CD4-positive, CD25-positive, alpha-beta regulatory T cell (primary cell): ENCODE measurements at regions not wholly inside any gene's neighbourhood (a gene's known extent, or its start where the extent isn't known, plus 50 kb on each side); places are given as distances from the start of the nearest gene placed in this dataset.

ENCODE experiments used
- ATAC-seq, 2 donors: fragments of 150-1000 bp; cut with Tn5 transposase; one replicate each; pipeline ENCODE4 v1.10.0; 2021; ENCODE audit warnings: low read depth in 2 of 2, moderate number of reproducible peaks in 2 of 2, moderate library complexity in 1 of 2
- DNase-seq, 3 donors: peaks; one replicate each; pipeline versions ENCODE4 v3.0.0 to v3.0.0-alpha.2; 2012 to 2022; ENCODE audit warnings: mixed read lengths in 1 of 3
- H3K27ac ChIP-seq: one replicate; pipeline ENCODE4 v1.7.0; 2013; ENCODE audit warnings: mild to moderate bottlenecking, low read length; ENCODE audit not compliant: insufficient read depth, poor library complexity, severe bottlenecking
- H3K27me3 ChIP-seq: one replicate; pipeline ENCODE4 v1.7.0; 2013; ENCODE audit warnings: low read length; ENCODE audit not compliant: control insufficient read depth, insufficient read depth
- H3K36me3 ChIP-seq: one replicate; pipeline ENCODE4 v1.7.0; 2013; ENCODE audit warnings: mild to moderate bottlenecking, low read length, moderate library complexity; ENCODE audit not compliant: control insufficient read depth, insufficient read depth
- H3K4me1 ChIP-seq: 2 replicates; pipeline ENCODE4 v1.7.0; 2013; ENCODE audit warnings: mild to moderate bottlenecking, low read length; ENCODE audit not compliant: insufficient read depth, control insufficient read depth, poor library complexity, severe bottlenecking
- H3K4me3 ChIP-seq: one replicate; pipeline ENCODE4 v1.7.0; 2013; ENCODE audit warnings: low read depth, mild to moderate bottlenecking, low read length, moderate library complexity
- H3K9me3 ChIP-seq, 2 experiments: 1 replicate in 1 of 2; 2 replicates in 1 of 2; pipeline ENCODE4 v1.7.0; 2013; ENCODE audit warnings: low read length in 2 of 2, mild to moderate bottlenecking in 1 of 2, moderate library complexity in 1 of 2; ENCODE audit not compliant: control insufficient read depth in 2 of 2
- H3K27ac Mint-ChIP-seq, 3 donors: one replicate each; pipeline ENCODE4 v1.8.0; 2020 to 2022; ENCODE audit warnings: mild to moderate bottlenecking in 3 of 3, mixed read lengths in 3 of 3, moderate library complexity in 2 of 3
- H3K27me3 Mint-ChIP-seq: one replicate; pipeline ENCODE4 v1.8.0; 2022; ENCODE audit warnings: mild to moderate bottlenecking, mixed read lengths
- H3K36me3 Mint-ChIP-seq: one replicate; pipeline ENCODE4 v1.8.0; 2020; ENCODE audit warnings: mixed read lengths
- H3K4me1 Mint-ChIP-seq, 4 donors: one replicate each; pipeline ENCODE4 v1.8.0; 2020 to 2022; ENCODE audit warnings: mixed read lengths in 4 of 4, mild to moderate bottlenecking in 1 of 4
- H3K4me3 Mint-ChIP-seq, 4 donors: one replicate each; pipeline ENCODE4 v1.8.0; 2020 to 2022; ENCODE audit warnings: mild to moderate bottlenecking in 4 of 4, mixed read lengths in 4 of 4, moderate library complexity in 3 of 4
- H3K9me3 Mint-ChIP-seq, 7 donors: one replicate each; pipeline ENCODE4 v1.8.0; 2020 to 2022; ENCODE audit warnings: mixed read lengths in 7 of 7, mild to moderate bottlenecking in 3 of 7, moderate library complexity in 2 of 7

DNA sequence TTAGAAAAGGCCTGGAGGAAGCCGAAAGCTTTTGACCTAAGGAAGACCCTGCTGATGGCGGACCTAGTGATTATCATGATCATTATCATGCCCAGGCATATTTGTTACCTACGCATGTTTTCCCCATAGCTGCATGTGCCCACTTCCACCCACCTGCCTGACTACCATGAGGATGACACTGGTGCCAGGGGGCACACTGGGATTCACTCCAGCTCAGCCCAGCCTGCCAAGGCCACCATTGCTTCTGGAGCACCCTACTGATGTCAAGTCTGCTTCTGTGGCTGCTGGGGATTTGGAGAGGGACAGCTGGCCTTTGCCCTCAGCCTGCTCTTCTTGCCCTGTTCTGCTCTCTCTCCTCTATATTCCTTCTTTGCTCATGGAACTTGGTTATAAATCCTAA is 124.7 kb upstream of the NALF2 start:
- H3K4me3 Mint-ChIP-seq = no peak overlapping the region
- H3K4me1 Mint-ChIP-seq = no peaks in the 10 kb centered on the region
- H3K9me3 Mint-ChIP-seq = peaks cover 0 to 13% (median 0%) of the 10 kb centered on the region in 7 donors
- no peaks in the 10 kb centered on the region for H3K36me3 Mint-ChIP-seq
- Histone ChIP-seq H3K27ac (no peak overlapping the region), H3K9me3 (peaks cover 0 to 3% of the 10 kb centered on the region in 2 experiments), H3K4me3 (no peak overlapping the region), H3K4me1 (no peaks in the 10 kb centered on the region), H3K36me3 (no peaks in the 10 kb centered on the region), H3K27me3 (no peaks in the 10 kb centered on the region)
- H3K27ac Mint-ChIP-seq = no peak overlapping the region
- no peak for ATAC-seq
- H3K27me3 Mint-ChIP-seq = no peaks in the 10 kb centered on the region
- DNase-seq = no peak

DNA sequence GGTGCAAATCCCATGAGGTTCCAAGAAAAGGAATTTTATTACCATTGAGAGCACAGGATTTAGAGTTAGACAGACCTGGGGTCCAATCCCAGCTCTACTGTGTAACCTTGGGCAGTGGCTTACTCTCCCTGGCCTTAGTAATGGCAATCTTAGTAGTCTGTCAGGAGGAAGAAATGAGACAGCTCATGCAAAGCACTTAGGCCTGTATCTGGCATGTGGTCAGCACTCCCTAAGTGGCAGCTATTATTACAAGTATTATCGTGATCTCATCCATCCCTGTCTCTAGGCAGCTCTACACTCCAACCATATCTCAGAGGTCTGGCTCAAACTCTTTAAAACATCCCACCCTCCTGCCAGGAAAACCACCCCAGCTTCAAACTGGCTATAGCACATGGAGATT is 129.6 kb upstream of the NALF2 start:
- Mint-ChIP-seq H3K9me3 (peaks cover 0 to 13% (median 6%) of the 10 kb centered on the region in 7 donors), H3K36me3 (no peaks in the 10 kb centered on the region), H3K4me1 (no peaks in the 10 kb centered on the region), H3K27me3 (no peaks in the 10 kb centered on the region), H3K27ac (no peak overlapping the region), H3K4me3 (no peak overlapping the region)
- no peaks in the 10 kb centered on the region for H3K36me3 ChIP-seq
- ATAC-seq = no peak
- no peak overlapping the region for H3K4me3 ChIP-seq
- peaks cover 0 to 3% of the 10 kb centered on the region in 2 experiments for H3K9me3 ChIP-seq
- H3K4me1 ChIP-seq = no peaks in the 10 kb centered on the region
- H3K27ac ChIP-seq = no peak overlapping the region
- no peak for DNase-seq
- no peaks in the 10 kb centered on the region for H3K27me3 ChIP-seq

DNA sequence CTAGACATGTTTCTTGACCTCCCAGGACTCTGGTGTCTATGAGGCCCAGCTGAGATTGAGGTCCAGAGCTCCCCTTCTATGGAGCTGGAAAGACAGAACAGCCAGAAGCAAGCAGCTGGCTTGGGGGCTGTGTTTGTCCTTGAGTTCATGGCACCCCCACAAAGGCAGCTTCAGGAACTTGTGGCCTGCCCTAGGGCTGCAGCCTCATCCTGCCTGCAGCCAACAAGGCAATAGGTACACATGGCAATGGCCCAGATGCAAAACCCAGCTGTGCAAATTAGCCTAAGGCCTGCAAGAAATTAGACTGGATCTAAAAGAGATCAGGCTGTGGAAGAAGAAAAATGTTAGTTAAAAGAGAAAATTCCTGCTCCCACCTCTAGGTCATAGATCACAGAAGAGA is 131.7 kb upstream of the NALF2 start:
- H3K36me3 Mint-ChIP-seq = no peaks in the 10 kb centered on the region
- H3K27ac Mint-ChIP-seq = no peak overlapping the region
- ATAC-seq (no peak), DNase-seq (no peak)
- Histone ChIP-seq H3K36me3 (no peaks in the 10 kb centered on the region), H3K4me1 (no peaks in the 10 kb centered on the region), H3K4me3 (no peak overlapping the region), H3K9me3 (peaks cover 0 to 3% of the 10 kb centered on the region in 2 experiments), H3K27me3 (no peaks in the 10 kb centered on the region), H3K27ac (no peak overlapping the region)
- peaks cover 0 to 13% (median 6%) of the 10 kb centered on the region in 7 donors for H3K9me3 Mint-ChIP-seq
- no peak overlapping the region for H3K4me3 Mint-ChIP-seq
- no peaks in the 10 kb centered on the region for H3K4me1 Mint-ChIP-seq
- no peaks in the 10 kb centered on the region for H3K27me3 Mint-ChIP-seq

DNA sequence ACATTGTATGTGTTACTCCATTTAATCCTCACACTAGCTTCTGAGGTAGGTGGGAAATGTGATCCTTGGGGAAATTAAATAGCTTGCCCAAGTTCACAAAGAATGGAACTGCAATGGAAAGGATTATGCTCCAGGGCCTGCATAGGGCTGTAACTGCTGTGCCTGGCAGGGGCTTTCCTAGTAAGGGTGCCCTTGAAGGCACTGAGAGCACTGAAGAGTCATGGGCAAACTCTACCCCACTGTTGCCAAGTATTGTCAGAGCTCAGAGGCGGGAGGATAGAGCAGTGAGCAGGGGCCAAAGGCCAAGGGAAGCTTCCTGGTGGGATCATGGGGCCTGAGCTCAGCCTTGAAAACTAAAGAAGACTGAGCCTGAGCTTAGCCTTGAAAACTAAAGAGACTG is 133.0 kb upstream of the NALF2 start:
- H3K36me3 Mint-ChIP-seq = no peaks in the 10 kb centered on the region
- Histone ChIP-seq H3K36me3 (no peaks in the 10 kb centered on the region), H3K27ac (no peak overlapping the region), H3K27me3 (no peaks in the 10 kb centered on the region), H3K4me1 (no peaks in the 10 kb centered on the region), H3K9me3 (no peaks in the 10 kb centered on the region), H3K4me3 (no peak overlapping the region)
- H3K4me3 Mint-ChIP-seq = no peak overlapping the region
- no peaks in the 10 kb centered on the region for H3K27me3 Mint-ChIP-seq
- DNase-seq (no peak), ATAC-seq (no peak)
- H3K27ac Mint-ChIP-seq = no peak overlapping the region
- H3K9me3 Mint-ChIP-seq = peaks cover 0 to 11% (median 2%) of the 10 kb centered on the region in 7 donors
- no peaks in the 10 kb centered on the region for H3K4me1 Mint-ChIP-seq

DNA sequence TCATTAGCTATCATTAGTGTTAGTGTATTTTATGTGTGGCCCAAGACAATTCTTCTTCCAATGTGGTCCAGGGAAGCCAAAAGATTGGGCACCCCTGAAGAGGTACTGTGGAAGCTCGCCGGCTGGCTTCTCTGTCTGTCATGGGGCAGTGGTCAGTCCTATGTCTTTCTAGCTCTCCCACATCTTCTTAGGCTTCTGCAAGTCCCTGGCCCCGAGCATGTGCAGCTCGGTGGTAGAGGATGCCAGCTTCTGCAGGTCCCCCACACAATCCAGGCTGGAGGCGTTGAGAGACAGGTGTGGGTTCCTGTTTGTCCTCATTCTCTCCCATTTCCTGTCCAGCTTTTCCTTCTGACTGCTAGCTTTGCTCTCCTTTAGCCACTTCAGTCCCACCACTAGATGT is 134.1 kb upstream of the NALF2 start:
- DNase-seq = no peak
- ATAC-seq = no peak
- Mint-ChIP-seq H3K27ac (no peak overlapping the region), H3K9me3 (peaks cover 0 to 11% (median 0%) of the 10 kb centered on the region in 7 donors), H3K4me3 (no peak overlapping the region), H3K4me1 (no peaks in the 10 kb centered on the region), H3K36me3 (no peaks in the 10 kb centered on the region), H3K27me3 (no peaks in the 10 kb centered on the region)
- H3K27ac ChIP-seq = no peak overlapping the region
- H3K9me3 ChIP-seq = no peaks in the 10 kb centered on the region
- no peaks in the 10 kb centered on the region for H3K27me3 ChIP-seq
- no peaks in the 10 kb centered on the region for H3K4me1 ChIP-seq
- no peaks in the 10 kb centered on the region for H3K36me3 ChIP-seq
- no peak overlapping the region for H3K4me3 ChIP-seq

DNA sequence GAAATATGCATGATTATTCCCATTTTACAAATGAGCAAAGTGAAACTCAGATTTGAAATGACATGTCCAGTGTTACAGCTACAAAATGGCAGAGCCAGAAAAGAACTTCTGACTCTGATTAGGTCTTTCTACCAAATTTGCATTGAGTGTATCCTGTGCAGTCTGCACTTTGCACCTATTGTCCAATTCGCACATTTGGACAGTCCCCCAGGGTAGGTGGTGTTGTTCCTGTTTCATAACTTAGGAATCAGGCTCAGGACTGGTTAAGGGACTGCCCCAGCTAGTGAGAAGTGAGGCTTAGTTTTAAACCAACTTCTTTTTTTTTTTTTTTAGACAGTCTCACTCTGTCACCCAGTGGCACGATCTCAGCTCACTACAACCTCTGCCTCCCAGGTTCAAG is 137.9 kb upstream of the NALF2 start:
- no peak overlapping the region for H3K4me3 Mint-ChIP-seq
- no peaks in the 10 kb centered on the region for H3K36me3 Mint-ChIP-seq
- no peak overlapping the region for H3K27ac Mint-ChIP-seq
- peaks cover 0 to 6% (median 0%) of the 10 kb centered on the region in 7 donors for H3K9me3 Mint-ChIP-seq
- Histone ChIP-seq H3K9me3 (no peaks in the 10 kb centered on the region), H3K4me1 (no peaks in the 10 kb centered on the region), H3K36me3 (no peaks in the 10 kb centered on the region), H3K27ac (no peak overlapping the region), H3K4me3 (no peak overlapping the region), H3K27me3 (no peaks in the 10 kb centered on the region)
- ATAC-seq (no peak), DNase-seq (no peak)
- H3K27me3 Mint-ChIP-seq = no peaks in the 10 kb centered on the region
- no peaks in the 10 kb centered on the region for H3K4me1 Mint-ChIP-seq

DNA sequence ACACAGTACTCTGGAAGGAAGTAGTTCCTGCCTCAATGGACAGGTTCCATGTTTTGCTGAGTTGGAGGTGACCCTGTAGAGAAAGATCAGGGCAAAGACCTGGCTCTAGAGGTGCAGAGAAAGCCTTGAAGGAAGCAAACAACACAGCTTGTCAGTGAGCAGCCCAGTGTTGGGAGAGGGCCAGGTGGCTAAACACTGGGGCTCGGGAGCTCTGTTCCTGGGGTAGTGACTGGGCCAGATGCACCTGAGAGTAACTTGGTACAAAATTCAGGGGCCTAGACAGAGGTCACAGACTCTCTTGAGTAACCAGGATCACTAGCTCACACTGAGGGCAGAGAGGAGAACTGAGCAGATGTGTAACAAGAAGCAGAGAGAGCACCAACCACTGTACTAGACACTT is 138.4 kb upstream of the NALF2 start:
- H3K4me1 Mint-ChIP-seq = no peaks in the 10 kb centered on the region
- Histone ChIP-seq H3K36me3 (no peaks in the 10 kb centered on the region), H3K9me3 (no peaks in the 10 kb centered on the region), H3K27me3 (no peaks in the 10 kb centered on the region), H3K4me3 (no peak overlapping the region), H3K4me1 (no peaks in the 10 kb centered on the region), H3K27ac (no peak overlapping the region)
- no peaks in the 10 kb centered on the region for H3K27me3 Mint-ChIP-seq
- H3K36me3 Mint-ChIP-seq = no peaks in the 10 kb centered on the region
- no peak for ATAC-seq
- no peak overlapping the region for H3K27ac Mint-ChIP-seq
- H3K9me3 Mint-ChIP-seq = peaks cover 0 to 6% (median 0%) of the 10 kb centered on the region in 7 donors
- H3K4me3 Mint-ChIP-seq = no peak overlapping the region
- DNase-seq = no peak

DNA sequence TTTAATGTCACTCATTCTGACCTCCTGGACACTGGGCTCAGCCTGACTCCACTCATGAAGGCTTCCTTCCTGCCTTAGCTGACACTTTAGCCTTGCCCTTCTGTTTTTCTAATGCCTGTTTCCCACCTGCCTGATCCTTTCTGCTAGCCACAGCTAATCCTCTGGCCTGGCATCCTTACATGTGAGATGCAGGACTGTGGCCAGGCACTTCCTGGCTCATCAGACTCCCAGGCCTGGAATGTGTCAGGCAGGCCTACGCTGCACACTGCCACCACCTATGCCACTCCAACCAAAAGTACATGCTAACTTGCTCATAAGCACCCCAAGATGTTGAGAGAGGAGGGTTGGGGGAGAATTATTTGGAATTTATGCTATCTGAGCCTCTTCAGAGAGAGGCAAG is 138.8 kb upstream of the NALF2 start:
- DNase-seq (no peak), ATAC-seq (no peak)
- no peak overlapping the region for H3K27ac ChIP-seq
- no peaks in the 10 kb centered on the region for H3K4me1 Mint-ChIP-seq
- peaks cover 0 to 6% (median 0%) of the 10 kb centered on the region in 7 donors for H3K9me3 Mint-ChIP-seq
- H3K27ac Mint-ChIP-seq = no peak overlapping the region
- no peaks in the 10 kb centered on the region for H3K9me3 ChIP-seq
- no peaks in the 10 kb centered on the region for H3K36me3 Mint-ChIP-seq
- H3K4me1 ChIP-seq = no peaks in the 10 kb centered on the region
- H3K36me3 ChIP-seq = no peaks in the 10 kb centered on the region
- H3K27me3 ChIP-seq = no peaks in the 10 kb centered on the region
- no peak overlapping the region for H3K4me3 ChIP-seq
- H3K4me3 Mint-ChIP-seq = no peak overlapping the region
- H3K27me3 Mint-ChIP-seq = no peaks in the 10 kb centered on the region
